Fibroblast of skin of left quadriceps (primary cell): ENCODE measurements at regions not wholly inside any gene's neighbourhood (a gene's known extent, or its start where the extent isn't known, plus 50 kb on each side); places are given as distances from the start of the nearest gene placed in this dataset.
"Not testable (repeated sequence)": the region's sequence is repeated elsewhere in the genome, so short reads cannot be mapped to it uniquely, and the experiment has no call there.

Experiments
- DNase-seq, 2 experiments: peaks; one replicate each; pipeline ENCODE4 v3.0.0-alpha.2; 2013; ENCODE audit warnings: low read depth in 2 of 2

DNA sequence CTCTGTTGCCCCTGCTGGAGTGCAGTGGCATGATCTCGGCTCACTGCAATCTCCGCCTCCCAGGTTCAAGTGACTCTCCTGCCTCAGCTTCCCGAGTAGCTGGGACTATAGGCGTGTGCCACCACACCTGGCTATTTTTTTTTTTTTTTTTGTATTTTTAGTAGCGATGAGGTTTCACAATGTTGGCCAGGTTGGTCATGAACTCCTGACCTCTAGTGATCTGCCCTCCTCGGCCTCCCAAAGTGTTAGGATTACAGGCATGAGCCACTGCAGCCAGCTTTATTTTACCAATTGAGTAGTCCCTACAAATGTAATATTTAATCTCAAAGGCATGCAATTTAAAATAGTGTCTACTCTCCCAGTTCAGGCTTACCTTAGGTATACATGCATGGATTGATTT is 1487.2 kb upstream of the WWC1 start:
- DNase-seq: not testable (repeated sequence)

DNA sequence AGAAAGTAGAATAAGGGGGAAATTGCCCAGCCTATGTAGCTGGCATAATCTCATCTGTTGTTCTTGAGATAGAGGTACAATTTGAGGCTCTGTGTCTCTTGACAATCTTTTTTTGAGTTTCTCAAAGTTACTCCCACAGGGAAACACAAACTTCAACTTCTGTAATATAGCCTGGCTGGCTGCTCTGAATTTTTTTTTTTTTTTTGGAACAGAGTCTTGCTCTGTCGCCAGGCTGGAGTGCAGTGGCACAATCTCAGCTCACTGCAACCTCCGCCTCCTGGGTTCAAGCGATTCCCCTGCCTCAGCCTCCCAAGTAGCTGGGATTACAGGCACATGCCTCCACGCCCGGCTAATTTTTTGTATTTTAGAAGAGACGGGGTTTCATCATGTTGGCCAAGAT is 1486.8 kb upstream of the WWC1 start:
- not testable (repeated sequence) for DNase-seq

DNA sequence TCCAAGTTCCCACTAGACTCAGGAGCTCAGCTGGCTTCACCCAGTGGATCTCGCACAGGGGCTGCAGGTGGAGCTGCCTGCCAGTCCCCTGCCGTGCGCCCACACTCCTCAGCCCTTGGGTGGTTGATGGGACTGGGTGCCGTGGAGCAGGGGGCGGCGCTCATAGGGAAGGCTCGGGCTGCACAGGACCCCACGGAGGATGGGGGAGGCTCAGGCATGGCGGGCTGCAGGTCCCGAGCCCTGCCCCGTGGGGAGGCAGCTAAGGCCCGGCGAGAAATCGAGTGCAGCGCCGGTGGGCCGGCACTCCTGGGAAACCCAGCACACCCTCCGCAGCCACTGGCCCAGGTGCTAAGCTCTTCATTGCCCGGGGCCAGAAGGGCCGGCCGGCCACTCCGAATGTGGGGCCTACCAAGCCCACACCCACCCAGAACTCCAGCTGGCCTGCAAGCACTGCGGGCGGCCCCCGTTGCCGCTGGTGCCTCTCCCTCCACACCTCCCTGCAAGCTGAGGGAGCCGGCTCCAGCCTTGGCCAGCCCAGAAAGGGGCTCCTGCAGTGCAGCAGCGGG is 1481.3 kb upstream of the WWC1 start:
- DNase-seq: not testable (repeated sequence)

DNA sequence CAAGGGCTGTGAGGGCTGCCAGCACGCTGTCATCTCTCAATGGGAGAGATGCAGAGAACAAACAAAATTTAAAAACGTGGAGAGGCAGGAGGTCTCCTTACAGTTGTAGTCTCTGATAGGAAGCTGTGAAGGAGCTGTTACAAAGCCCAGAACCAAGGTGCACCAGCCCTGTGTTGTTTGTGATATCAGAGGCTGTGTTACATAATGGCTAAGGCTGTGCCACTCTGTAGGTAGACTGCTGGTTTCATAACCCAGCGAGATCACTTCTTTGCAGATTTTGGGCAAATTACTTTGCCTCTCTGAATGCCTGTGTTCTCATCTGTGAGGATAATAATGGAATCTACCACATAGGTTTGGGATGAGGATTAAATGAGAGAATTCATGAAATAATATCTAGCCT is 1480.7 kb upstream of the WWC1 start:
- no peak for DNase-seq

DNA sequence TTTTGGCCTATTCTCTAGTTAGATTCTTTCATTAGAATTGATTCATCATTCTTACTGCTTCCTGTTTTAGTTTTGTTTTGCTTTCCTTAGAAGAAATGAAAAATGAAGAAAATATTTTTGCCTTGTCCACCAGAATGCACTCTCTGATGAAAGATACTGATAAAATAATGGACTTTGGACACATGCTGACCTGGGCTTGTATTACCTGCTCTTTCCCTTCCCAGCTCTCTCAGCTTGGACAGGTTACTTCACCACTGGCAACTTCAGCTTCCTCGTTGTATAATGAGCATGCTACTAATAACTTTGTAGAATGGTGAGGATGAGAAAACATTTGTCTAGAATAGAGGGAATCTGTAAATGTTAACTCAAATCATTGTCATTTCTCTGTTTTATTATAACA is 1468.1 kb upstream of the WWC1 start:
- no peak for DNase-seq

DNA sequence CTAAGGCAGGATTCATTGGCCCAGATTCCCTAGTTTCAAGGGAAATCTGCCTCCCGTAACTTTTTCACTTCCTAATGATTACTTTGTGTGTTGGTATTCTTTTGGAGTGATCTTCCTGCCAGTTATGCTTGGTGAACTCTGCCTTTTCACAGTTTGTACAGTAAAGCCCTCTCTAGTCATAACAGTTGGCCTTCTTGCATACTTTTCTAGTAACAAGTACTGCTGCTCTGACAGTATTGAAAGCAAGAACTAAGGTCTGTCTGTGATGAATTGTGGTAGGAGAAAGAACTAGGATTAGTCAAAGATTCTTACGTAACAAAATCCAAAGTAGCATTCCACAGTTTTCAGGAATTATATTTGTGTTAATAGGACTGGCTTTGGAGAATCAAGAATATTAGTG is 1457.2 kb upstream of the WWC1 start:
- DNase-seq: no peak

DNA sequence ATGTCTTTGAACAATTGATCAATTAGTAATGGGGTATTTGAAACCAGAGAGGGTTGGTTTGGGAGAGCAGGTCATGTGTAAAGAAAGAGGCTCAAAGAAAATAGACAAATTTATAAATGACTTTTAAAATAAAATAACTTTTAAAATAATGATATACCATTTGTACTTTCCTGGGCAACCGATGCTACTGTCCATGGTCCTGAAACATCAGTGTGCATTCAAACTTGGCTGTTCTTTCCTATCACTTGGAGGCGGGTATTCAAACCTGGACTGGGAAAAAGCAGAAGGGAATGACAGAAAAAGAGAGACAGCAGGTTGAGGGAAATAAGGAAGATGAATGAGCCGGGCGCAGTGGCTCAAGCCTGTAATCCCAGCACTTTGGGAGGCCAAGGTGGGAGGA is 1446.4 kb upstream of the WWC1 start:
- DNase-seq: peak in 1 of 2 experiments; percentile 0

DNA sequence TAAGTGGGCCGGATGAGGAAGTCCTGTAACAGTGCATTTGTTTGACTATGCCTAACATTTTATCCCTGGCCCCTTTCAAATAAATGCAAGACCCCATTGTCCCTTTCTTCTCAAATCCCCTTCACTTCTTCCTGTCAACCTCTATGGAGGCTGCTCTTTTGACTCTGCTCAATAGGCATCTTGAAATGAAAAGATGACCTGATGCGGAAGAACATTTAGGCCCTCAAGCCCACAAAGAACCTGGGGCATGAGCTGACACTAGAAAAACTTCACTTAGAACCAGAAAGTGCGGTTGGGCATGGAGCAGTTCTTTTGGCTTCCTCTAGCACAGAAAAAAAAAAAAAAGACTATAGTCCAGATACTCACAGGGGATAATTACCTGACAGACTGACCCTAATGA is 1434.7 kb upstream of the WWC1 start:
- DNase-seq: no peak

DNA sequence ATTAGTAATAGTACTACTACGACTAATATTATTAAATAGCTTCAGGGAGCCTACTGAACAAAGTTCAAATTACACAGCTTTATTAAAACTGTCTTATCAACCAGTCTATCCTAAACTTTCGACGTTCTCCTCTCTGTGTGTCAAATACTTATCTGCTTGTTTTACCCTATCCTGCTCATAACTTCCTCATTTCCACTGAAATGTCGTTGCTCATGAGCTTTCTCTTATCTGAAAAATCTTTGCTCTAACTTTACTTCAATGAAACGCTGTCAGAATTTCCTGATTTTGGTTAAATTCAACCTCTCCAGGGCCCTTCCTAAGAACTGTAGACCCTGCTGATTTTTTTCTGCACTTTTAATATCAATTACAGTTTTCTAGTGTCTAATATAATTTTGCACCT is 1431.0 kb upstream of the WWC1 start:
- no peak for DNase-seq

DNA sequence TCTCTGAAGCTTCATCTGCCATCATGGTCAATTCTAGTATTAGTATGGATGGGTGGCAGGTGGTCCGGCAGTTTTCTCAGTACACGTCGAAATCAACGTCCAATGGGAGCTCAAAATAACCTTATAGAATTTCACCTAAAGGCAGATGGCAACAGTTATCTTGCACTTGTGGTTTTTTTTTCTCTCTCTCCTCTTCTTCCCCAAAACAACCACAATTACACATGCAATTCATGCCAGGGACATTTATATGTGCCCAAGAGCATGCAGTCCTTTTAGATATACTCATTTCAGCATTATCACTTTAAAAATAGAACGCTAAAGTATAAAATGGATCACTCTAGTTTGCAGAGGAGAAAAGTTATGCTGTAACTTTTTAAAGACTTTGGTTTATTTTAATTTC is 1428.9 kb upstream of the WWC1 start:
- DNase-seq: no peak

DNA sequence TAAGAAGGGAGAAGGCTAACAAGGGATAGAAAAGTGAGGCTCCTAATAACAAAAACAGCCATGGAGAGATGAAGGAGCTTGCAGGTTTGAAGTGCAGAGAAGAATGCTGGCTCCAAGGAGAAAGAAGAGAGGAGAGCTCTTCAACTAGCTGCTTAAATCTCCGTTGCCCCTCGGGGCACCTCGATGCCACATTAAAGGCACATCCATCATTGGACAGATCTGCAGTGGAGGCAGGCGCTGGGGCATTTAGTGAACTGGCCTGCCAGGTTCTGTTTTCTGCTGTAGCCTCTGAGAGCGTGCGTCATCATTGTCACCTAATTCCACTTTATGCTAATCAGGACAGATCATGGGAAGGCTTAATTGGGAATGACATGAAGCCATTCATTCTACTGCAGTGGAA is 1426.2 kb upstream of the WWC1 start:
- no peak for DNase-seq

DNA sequence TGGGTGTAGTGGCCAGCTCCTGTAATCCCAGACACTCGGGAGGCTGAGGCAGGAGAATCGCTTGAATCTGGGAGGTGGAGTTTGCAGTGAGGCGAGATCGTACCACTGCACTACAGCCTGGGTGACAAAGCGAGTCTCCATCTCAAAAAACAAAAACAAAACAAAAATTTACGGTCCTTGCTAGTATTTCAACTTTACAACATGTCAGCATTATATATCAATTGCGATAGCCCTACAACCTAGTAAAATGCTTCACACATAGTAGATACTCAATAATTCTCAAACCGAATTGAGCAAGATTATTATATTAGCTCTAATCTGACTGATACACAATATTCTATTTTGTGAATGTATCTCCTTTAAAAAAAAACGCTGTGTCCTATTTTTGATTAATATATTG is 1411.0 kb upstream of the WWC1 start:
- DNase-seq: no peak

DNA sequence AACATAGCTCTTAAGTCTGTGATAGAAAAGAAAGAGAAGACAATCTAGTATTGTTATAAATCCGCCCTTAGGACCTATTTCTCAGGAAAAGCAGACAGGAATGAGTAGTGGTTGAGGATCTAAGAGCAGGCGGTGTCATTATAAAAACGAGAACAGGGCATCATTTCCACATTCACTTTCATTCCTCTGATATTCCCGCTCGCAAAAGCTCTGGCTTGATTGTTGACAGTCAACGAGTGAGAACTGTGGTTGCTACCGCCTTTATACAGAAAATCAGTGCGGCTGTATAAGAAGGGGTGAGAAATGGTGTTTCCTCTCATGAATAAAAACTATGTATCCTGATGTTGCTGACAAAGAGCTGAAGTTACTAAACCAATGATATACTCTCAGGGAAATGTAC is 1409.6 kb upstream of the WWC1 start:
- no peak for DNase-seq

DNA sequence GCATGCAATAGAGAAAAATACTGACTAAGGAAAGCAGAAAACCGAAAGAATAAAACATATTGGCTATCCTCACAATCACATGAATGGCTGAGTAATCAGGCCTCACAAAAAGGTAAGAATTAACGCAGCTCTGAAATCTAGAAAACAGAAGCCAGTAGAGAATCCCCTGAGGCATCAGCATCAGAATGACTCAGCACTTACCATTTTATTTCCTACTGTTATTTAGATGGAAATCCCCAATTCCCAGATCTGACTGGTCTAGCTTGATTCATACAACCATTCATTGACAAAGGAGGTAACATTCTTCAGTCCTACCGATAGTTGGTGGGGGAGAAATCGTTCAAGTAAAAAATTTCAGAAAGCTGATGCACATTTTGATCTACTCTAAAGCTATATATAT is 1408.4 kb upstream of the WWC1 start:
- peak; percentile 2 to 3 for DNase-seq

DNA sequence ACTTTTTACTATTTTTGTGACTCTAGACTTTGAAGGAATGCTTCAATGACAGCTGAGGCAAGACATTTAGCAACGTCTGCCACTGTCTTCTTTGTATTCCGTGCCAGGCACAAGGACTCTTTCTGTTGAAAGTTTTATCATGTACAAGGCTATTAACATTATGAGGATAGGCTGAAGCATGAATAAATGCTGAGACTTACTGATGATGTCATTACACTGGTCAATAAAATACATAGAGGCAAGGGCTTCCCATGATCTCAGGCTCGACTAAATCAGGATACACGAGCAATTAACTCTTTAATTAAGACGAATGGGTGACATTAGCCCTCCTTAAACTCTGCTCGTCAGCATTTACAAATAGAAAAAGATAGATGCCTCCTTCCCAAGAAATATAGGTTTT is 1393.3 kb upstream of the WWC1 start:
- no peak for DNase-seq

DNA sequence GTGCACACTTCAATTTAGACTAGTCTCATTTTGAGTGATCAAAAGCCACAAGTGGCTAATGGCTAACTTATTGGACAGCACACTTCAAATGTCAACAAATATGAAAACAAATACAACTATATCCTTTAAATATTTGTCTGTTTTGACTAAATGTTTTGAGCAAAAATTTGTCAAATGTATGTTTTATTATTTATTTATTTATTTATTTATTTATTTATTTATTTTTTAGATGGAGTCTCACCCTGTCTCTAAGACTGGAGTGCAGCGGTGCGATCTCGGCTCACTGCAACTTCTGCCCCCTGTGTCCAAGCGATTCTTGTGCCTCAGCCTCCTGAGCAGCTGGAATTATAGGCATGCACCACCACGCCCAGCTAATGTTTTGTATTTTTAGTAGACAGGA is 1392.1 kb upstream of the WWC1 start:
- DNase-seq: no peak

DNA sequence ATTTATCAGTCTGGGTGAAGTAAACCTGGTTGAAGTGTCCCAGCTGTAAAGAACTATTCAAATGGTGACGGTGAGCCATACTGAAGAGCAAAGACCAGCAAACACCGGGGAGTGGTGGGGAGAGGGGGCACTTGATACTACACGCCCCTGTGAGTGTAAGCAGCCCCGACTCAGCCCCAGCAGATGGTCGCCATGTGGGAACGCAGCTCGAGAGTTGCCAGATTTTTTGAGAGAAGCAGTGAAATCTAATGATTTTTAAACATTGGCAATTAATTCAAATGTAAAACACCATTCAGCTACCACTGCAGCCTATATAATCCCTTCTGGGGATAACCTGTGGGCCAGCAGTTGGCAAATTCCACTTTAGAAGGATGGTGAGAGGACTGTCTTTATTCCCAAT is 1386.9 kb upstream of the WWC1 start:
- no peak for DNase-seq

DNA sequence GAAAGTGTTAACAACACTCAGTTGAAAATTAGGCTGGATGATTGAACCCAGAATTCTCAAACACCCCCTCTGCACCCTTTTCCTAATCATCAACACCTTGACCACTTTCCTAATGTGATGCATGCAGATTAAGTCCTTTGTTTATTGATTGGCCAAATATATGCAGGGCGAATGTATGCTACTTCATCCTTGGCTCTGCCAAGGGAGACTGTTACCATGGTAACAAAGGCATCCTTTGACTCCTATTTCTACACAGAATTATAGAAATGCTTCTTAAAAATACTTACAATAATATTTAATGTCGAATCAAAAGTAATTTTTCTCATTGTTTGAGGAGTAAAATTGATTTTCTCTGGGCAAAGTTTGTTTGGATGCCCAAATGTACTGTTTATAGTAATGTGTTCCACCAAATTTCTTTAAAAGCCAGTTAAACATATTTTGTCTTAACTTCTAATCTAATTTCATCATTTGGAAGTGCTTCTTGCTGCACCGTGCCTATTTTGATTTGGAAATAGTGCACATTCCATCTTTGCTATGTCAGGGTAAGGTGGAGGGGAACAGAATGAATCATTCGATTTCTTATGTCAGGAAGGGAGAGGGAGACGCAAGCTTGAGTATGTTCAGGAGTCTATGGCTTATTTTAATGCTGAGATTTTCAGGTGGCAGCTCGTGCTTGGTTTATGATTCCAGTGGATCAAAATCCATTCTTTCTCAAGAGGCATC is 1384.3 kb upstream of the WWC1 start:
- peak; percentile 61 to 69 for DNase-seq

DNA sequence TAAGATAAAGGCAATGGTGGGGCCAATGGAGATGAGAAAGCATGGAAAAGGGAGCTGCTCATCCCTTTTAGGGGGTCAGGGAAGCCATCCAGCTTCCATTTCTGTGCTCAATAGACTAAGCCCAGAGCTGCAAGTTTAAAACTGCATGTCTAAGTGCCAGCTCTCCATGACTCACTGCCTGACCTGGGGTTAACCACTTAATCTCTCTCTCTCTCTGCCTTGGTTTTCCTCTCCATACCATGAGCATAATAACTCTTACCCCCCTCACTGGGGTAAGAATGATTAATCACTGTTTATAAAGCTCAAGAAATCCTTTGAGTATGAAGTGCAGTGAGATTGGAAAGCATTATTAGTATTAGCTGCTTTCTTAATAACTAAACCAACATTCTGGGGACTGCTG is 1382.4 kb upstream of the WWC1 start:
- DNase-seq: peak; percentile 72 to 76

DNA sequence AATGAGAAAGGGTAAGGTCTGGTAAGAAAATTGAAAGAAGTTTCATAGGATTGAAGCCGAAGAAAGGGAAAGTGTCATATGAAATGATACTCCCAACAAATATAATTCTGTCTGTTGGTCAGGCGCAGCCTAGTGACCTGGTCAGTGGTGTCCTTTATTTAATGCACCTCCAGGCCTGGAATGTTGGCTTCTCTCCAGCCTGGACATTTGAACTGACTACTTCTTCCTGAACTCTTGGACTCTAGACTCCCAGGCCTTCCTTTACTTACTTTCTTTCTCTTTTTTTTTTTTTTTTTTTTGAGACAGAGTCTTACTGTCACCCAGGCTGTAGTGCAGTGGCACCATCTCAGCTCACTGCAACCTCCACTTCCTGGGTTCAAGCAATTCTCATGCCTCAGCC is 1381.5 kb upstream of the WWC1 start:
- DNase-seq: no peak

DNA sequence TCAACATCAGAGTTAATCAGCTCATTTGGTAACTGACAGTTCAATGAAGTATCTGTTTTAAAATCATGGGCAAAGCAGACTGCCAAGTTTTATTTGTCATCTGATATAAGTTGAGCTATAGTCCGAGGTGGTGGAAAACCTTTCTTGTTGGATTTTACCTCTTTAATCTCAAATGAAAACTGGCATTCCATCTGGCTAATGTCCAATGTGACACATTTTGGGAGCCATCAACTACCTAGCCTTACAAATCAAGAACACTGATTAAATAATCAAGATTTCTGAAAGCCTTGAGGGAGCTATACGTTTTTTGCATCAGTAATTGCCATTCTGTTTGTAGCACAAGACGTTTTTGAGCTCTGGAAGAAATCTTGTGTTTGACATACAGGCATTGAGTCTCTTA is 1380.5 kb upstream of the WWC1 start:
- no peak for DNase-seq

DNA sequence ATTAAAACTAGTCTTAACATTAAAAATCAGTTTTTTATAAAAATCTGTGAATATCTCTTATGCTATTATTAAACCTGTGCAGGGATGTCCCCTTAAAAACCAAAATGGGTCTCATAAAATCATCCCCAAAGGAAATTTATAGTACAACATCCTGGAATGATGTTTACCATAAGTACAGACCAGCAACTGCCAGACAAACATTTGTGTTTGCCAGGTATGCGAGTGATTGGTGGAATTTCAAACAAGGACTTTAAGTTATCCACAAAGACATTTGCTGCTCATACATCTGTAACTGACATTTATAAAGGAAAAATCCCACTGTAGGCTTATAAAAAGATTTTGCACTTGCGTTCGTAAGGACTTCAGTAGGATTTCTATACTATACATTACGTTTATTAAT is 1375.4 kb upstream of the WWC1 start:
- DNase-seq: no peak

DNA sequence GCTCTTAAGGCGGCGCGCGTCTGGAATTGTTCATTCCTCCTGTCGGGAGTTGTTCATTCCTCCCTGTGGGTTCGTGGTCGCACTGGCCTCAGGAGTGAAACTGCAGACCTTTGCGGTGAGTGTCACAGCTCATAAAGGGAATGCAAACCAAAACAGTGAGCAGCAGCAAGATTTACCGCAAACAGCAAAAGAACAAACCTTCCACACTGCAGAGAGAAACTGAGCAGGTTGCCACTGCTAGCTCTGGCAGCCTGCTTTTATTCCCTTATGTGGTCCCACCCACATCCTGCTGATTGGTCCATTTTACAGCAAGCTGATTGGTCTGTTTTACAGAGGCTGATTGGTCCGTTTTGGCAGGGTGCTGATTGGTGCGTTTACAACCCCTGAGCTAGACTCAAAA is 1365.3 kb upstream of the WWC1 start:
- no peak for DNase-seq
